HG02623 (cell line): ENCODE measurements at regions not wholly inside any gene's neighbourhood (a gene's known extent, or its start where the extent isn't known, plus 50 kb on each side); places are given as distances from the start of the nearest gene placed in this dataset.
A peak's percentile ranks its signal among the peaks of the same experiment; 100 is the strongest.
"Not testable (repeated sequence)": the region's sequence is repeated elsewhere in the genome, so short reads cannot be mapped to it uniquely, and the experiment has no call there.

ENCODE experiments used
- ATAC-seq: cut with Tn5 transposase; IDR thresholded peaks from one replicate; pipeline ENCODE4 v1.9.1; 2021; ENCODE audit warnings: moderate library complexity; ENCODE audit not compliant: unreplicated experiment

DNA sequence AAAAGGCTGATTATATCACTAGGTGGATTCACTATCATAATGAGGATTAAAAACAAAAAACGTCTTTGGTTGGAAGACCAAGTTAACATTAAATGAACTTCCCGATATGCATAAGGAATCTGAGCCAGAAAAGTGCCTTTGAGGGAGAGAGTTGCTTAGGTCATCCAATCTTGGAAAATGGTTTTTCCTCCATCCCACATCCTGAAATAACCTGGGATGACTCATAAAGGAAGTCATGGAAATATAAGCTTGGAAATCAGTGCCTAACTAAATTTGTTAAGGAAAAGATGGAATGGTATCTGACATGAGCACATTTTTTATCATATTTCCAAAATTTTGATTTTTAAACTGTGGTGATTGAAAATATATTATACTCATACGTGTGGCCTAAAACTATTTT lies 66.0 kb downstream of the KBTBD8 start:
- ATAC-seq, result no peak

- peak; percentile 81 for ATAC-seq
Observed at GRCh38 chr3:67067251-67067650, 69.1 kb downstream of the KBTBD8 start.

DNA sequence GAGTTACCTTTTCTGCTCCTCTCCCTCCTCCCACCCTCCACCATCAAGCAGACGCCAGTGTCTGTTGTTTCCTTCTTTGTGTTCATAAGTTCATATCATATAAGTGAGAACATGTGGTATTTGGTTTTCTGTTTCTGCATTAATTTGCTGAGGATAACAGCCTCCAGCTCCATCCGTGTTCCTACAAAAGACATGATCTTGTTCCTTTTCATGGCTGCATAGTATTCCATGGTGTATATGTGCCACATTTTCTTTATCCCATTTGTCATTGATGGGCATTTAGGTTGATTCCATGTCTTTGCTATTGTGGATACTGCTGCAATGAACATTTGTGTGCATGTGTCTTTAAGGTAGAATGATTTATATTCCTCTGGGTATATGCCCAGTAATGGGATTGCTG lies 74.5 kb downstream of the KBTBD8 start:
- not testable (repeated sequence) for ATAC-seq

DNA sequence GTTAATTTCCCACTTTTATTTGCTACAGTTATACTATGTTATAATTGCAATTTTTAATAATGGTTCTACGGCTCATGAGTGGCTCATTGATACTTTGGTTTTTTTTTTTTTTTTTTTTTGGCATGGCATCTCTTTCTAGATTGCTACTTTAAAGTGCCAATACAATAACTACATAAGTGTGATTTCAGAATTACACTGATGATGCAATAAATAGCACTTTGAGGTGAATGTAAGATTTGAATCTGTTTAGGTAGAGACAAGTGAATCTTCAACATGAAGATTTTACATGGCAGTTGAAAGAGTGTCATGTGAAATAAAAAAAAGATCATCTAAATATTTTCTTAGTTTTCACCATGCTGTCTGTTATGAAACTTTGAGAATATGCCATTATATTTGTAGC lies 75.7 kb downstream of the KBTBD8 start:
- no peak for ATAC-seq

DNA sequence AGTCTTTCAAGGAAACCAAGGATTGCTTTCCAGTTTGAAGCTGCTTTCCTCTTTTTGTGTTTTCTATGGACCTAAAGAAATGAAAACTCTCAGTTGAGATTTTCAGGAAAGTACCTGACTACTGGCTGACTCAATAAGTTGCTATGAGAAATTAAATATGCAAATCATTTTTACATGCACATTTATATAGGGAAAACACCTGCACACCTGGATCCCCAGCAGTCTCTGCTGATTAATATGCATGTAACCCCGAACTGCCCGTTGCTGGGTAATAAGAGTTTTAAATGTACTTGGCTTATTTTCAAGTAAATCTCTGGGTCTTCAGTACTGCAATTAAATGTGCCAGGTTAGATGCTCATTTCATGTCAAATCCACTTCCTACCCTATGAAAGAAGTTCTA lies 77.2 kb downstream of the KBTBD8 start:
- ATAC-seq, result no peak

GRCh38 chr3:67076607-67077006 lies 78.5 kb downstream of the KBTBD8 start:
- no peak for ATAC-seq

DNA sequence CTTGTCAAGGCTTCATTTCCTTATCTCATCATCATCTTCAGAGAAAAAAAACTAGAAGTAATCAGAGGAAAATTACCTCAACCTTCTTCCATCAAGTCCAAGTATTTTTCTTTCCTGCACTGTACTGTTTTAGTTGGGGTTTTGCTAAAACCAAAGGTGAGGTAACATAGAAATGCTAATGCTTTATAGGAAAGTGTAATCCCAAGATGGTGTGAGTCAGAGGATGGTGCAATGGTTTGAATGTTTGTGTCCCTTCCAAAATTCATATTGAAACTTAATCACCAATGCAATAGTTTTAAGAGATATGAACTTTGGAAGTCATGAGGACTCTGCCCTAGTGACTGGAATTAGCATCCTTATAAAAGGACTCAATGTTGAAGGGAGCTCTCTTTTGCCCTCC lies 79.5 kb downstream of the KBTBD8 start:
- no peak for ATAC-seq

- ATAC-seq, result no peak
Observed at GRCh38 chr3:67082533-67083024, 84.5 kb downstream of the KBTBD8 start.

GRCh38 chr3:67083277-67083676 lies 85.2 kb downstream of the KBTBD8 start:
- peak; percentile 64 for ATAC-seq

DNA sequence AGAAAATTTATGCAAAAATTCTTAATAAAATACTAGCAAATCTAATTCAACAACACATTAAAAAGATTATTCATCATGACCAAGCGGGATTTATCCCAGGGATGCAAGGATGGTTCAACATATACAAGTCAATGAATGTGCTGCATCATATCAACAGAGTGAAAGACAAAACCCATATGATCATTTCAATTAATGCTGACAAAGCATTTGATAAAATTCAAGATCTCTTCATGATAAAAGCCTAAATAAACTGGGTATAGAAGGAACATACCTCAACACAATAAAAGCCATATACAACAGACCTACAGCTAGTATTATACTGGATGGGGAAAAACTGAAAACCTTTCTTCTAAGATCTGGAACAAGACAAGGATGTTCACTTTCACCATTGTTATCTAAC lies 89.7 kb downstream of the KBTBD8 start:
- no peak for ATAC-seq

DNA sequence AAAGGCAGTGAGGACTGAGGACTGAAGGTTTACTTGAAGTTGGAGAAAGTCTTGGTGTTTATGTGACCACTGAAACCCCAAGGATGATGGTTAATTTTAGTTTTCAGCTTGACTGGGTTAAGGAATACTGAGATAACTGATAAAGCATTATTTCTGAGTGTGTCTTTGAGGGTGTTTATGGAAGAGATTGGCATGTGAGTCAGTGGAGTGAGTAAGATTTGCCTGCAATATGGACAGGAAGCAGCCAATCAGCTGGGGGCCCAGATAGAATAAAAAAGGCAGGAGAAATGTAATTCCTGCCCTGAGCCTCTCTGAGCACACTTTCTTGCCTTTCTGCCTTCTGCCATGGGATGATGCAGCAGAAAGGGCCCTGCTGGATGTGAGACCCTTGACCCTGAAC lies 92.4 kb downstream of the KBTBD8 start:
- ATAC-seq, result no peak

DNA sequence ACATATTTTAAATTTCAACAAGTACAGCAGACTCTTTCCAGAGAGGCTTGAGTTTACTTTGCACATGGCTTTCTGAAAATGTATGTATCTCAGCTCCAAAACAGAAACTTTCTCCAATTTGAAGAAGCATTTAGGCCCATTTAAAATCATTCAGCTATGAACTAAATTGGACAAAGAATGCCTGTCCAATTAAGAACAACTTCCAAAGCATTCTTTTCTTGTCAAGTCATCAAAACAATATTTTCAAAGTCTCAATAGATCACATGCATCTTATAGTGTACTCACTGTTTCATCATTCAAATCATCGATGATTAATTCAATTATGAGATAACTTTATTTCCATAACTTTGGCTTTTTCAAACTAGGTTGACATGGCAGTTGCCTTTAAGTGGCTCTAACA lies 95.2 kb downstream of the KBTBD8 start:
- no peak for ATAC-seq

- no peak for ATAC-seq
Observed at GRCh38 chr3:67094167-67094566, 96.1 kb downstream of the KBTBD8 start.

DNA sequence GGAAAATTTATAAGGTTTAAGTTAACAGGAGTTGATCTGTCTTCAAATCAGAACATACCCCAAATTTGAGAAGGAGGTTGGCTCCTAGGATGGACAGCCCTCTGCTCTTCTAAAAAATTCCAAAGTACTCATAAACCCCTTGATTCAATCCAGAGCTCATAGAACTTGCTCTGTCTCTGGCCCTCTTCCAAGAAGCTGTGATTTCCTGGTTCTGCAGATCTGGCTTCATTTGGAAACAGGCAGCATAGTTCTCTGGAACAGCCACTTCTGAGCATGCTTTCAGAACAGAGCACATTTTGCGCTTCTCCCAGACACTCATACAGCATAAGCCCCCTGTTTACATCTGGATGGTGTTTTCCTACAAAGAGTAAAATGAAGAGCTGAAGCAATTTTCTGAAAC lies 96.7 kb downstream of the KBTBD8 start:
- ATAC-seq, result no peak

GRCh38 chr3:67104388-67104787 lies 106.3 kb downstream of the KBTBD8 start:
- ATAC-seq, result no peak

DNA sequence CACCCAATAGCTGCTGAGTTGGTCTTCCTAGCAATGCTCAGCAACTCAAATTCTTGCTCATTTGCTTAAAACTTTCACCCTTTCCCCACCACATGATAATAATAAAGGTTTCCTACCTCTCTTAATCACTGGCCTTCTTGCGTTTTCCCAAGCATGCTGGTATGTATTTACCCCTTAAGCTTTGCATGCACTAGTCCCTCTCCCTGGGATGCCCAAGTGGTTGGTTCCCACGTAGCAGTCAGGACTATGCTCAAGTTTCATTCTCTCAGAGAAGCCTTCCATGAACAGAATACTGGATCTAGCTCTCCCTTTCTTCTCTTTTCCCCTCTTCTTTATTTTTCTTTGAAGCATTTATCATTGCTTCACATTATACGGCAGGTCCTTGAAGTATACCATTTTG lies 108.8 kb downstream of the KBTBD8 start:
- no peak for ATAC-seq

- no peak for ATAC-seq
Observed at GRCh38 chr3:67109651-67110204, 111.6 kb downstream of the KBTBD8 start.

GRCh38 chr3:67113802-67114407 lies 115.8 kb downstream of the KBTBD8 start:
- ATAC-seq, result peak; percentile 99

GRCh38 chr3:67118122-67118521 lies 120.0 kb downstream of the KBTBD8 start:
- no peak for ATAC-seq

GRCh38 chr3:67118635-67119034 lies 120.5 kb downstream of the KBTBD8 start:
- ATAC-seq, result no peak

GRCh38 chr3:67123914-67124313 lies 125.8 kb downstream of the KBTBD8 start:
- ATAC-seq, result no peak

DNA sequence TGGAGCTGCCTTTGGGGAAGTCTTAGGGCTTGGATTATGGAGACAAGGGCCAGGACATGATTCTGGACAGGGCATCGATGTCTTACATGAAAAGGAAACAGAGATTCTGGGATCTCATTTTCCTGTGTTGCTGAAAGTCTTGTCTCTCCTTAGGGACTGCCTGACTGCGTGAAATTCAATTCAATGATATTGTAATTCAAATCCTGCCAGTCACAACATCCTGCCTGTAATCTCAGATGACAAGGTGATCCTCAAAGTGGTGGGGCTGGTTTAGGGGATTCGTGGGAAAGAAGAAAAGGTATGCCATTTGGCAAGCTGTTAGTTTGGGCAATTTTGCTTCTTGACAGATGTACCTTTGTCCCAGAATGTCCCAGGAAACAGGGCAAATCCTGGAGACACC lies 129.1 kb downstream of the KBTBD8 start:
- no peak for ATAC-seq

DNA sequence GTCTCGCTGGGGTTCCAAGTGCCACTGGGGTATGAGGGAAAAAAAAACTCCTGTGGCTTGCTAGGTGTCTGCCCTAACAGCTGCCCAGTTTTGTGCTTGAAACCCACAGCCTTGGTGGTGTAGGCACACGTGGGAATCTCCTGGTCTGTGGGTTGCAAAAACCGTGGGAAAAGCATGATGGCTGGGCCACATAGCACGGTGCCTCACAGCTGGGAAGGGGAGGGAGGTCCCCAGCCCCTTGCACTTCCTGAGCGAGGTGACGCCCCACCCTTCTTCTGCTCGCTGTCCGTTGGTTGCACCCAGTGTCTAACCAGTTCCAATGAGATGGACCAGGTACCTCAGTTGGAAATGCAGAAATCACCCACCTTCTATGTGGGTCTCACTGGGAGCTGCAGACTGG lies 144.3 kb downstream of the KBTBD8 start:
- ATAC-seq, result no peak
